ENCODE measurements at regions not wholly inside any gene's neighbourhood (a gene's known extent, or its start where the extent isn't known, plus 50 kb on each side); places are given as distances from the start of the nearest gene placed in this dataset.

DNA sequence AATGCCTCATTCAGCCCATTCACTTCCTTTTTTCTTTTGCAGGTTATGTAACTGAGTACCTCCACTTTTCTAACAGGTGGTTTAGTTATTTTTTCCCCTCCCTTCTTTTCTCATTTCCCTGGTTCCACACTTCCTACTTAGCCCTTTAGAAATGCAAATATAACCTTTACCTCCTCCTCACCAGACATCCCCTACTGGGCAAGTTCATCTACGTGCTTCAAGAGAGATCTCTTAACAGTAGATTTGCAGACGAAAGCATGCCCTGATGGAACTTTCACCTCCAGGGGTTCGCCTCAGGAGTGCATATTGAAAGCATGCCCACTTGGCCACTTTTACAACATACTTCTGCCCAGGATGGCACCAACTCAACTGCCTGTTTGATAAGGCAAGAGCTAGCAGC is 314.1 kb upstream of the LRRC3B start:
- TF ChIP-seq, protein P1, sequence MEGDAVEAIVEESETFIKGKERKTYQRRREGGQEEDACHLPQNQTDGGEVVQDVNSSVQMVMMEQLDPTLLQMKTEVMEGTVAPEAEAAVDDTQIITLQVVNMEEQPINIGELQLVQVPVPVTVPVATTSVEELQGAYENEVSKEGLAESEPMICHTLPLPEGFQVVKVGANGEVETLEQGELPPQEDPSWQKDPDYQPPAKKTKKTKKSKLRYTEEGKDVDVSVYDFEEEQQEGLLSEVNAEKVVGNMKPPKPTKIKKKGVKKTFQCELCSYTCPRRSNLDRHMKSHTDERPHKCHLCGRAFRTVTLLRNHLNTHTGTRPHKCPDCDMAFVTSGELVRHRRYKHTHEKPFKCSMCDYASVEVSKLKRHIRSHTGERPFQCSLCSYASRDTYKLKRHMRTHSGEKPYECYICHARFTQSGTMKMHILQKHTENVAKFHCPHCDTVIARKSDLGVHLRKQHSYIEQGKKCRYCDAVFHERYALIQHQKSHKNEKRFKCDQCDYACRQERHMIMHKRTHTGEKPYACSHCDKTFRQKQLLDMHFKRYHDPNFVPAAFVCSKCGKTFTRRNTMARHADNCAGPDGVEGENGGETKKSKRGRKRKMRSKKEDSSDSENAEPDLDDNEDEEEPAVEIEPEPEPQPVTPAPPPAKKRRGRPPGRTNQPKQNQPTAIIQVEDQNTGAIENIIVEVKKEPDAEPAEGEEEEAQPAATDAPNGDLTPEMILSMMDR (IDR thresholded peaks at IDR 0.05): no peak
- TF ChIP-seq POLR2A (IDR thresholded peaks at IDR 0.05): no peak
